HG02973 (cell line): ENCODE measurements at regions not wholly inside any gene's neighbourhood (a gene's known extent, or its start where the extent isn't known, plus 50 kb on each side); places are given as distances from the start of the nearest gene placed in this dataset.
"Not testable (repeated sequence)": the region's sequence is repeated elsewhere in the genome, so short reads cannot be mapped to it uniquely, and the experiment has no call there.

Experiments
- ATAC-seq: cut with Tn5 transposase; IDR thresholded peaks from one replicate; pipeline ENCODE4 v1.9.1; 2021; ENCODE audit warnings: moderate library complexity; ENCODE audit not compliant: unreplicated experiment

- ATAC-seq = no peak
Measured at GRCh38 chr11:96878299-96879051, 488.7 kb downstream of the JRKL start.

GRCh38 chr11:96882622-96883021, 492.8 kb downstream of the JRKL start:
- not testable (repeated sequence) for ATAC-seq

GRCh38 chr11:96885405-96885804, 495.6 kb downstream of the JRKL start:
- ATAC-seq = no peak

- ATAC-seq = no peak
Measured at GRCh38 chr11:96885912-96886311, 496.1 kb downstream of the JRKL start.

GRCh38 chr11:96893988-96894387, 504.2 kb downstream of the JRKL start:
- ATAC-seq = no peak

- no peak for ATAC-seq
Measured at GRCh38 chr11:96894587-96894986, 504.8 kb downstream of the JRKL start.

GRCh38 chr11:96899971-96900370, 510.2 kb downstream of the JRKL start:
- no peak for ATAC-seq

- no peak for ATAC-seq
Measured at GRCh38 chr11:96905143-96905542, 515.3 kb downstream of the JRKL start.

- ATAC-seq = no peak
Measured at GRCh38 chr11:96905663-96906062, 515.9 kb downstream of the JRKL start.

- no peak for ATAC-seq
Measured at GRCh38 chr11:96906476-96906875, 516.7 kb downstream of the JRKL start.

- ATAC-seq = no peak
Measured at GRCh38 chr11:96925862-96926261, 536.0 kb downstream of the JRKL start.

GRCh38 chr11:96940227-96940626, 550.4 kb downstream of the JRKL start:
- no peak for ATAC-seq

- no peak for ATAC-seq
Measured at GRCh38 chr11:96942855-96943254, 553.0 kb downstream of the JRKL start.

- ATAC-seq = no peak
Measured at GRCh38 chr11:96943970-96944369, 554.2 kb downstream of the JRKL start.

GRCh38 chr11:96948066-96948465, 558.3 kb downstream of the JRKL start:
- no peak for ATAC-seq

GRCh38 chr11:96949464-96949863, 559.7 kb downstream of the JRKL start:
- no peak for ATAC-seq

GRCh38 chr11:96954587-96955242, 564.9 kb downstream of the JRKL start:
- no peak for ATAC-seq

GRCh38 chr11:96960476-96960875, 570.7 kb downstream of the JRKL start:
- no peak for ATAC-seq

GRCh38 chr11:96960926-96961325, 571.1 kb downstream of the JRKL start:
- ATAC-seq = no peak

GRCh38 chr11:96961931-96962330, 572.1 kb downstream of the JRKL start:
- ATAC-seq = no peak

- no peak for ATAC-seq
Measured at GRCh38 chr11:96963375-96963774, 573.6 kb downstream of the JRKL start.

GRCh38 chr11:96964661-96965060, 574.8 kb downstream of the JRKL start:
- no peak for ATAC-seq

GRCh38 chr11:96967616-96968015, 577.8 kb downstream of the JRKL start:
- no peak for ATAC-seq
